T-cell (primary cell): ENCODE measurements at regions not wholly inside any gene's neighbourhood (a gene's known extent, or its start where the extent isn't known, plus 50 kb on each side); places are given as distances from the start of the nearest gene placed in this dataset.

Source experiments
- ATAC-seq, 4 experiments: fragments of 200-7000 bp in 3 of 4; fragments of 150-1000 bp in 1 of 4; cut with Tn5 transposase; replicated peaks in 1 of 4; 1 replicate in 3 of 4; 2 replicates in 1 of 4; pipeline ENCODE4 v1.10.0; 2021; ENCODE audit warnings: moderate library complexity in 3 of 4, mild to moderate bottlenecking in 2 of 4, moderate number of reproducible peaks in 1 of 4
- CTCF ChIA-PET, 2 donors: fragments of 300-600 bp; sonication (Branson Sonifier 250); formaldehyde crosslinking; loops; one replicate each; lab custom pipeline; 2022; ENCODE audit warnings: antibody characterized with exemption in 2 of 2; lab: Charles Lee
- POLR2A ChIA-PET, 2 donors: fragments of 300-600 bp; sonication (Branson Sonifier 250); formaldehyde crosslinking; loops; one replicate each; lab custom pipeline; 2022; ENCODE audit warnings: antibody characterized with exemption in 2 of 2; lab: Charles Lee
- DNase-seq, 35 experiments: peaks; one replicate each; pipeline versions ENCODE4 v3.0.0 to v3.0.0-alpha.2; 2013 to 2023
- H3K27ac ChIP-seq: one replicate; pipeline ENCODE4 v1.5.1; 2013; ENCODE audit warnings: low read length
- H3K27me3 ChIP-seq, 2 experiments: replicated peaks in 1 of 2; 1 replicate in 1 of 2; 2 replicates in 1 of 2; pipeline versions ENCODE4 v1.6.1 to v1.7.0; 2013; ENCODE audit warnings: low read length in 1 of 2, mixed read lengths in 1 of 2; ENCODE audit not compliant: control insufficient read depth in 2 of 2, insufficient read depth in 2 of 2; ENCODE audit errors: extremely low read depth in 1 of 2
- H3K36me3 ChIP-seq, 2 donors: 1 replicate in 1 of 2; 2 replicates in 1 of 2; pipeline versions ENCODE4 v1.6.1 to v1.7.0; 2013; ENCODE audit warnings: low read length in 1 of 2; ENCODE audit not compliant: control insufficient read depth in 2 of 2, insufficient read depth in 1 of 2; ENCODE audit errors: extremely low read depth in 1 of 2
- H3K4me1 ChIP-seq, 2 experiments: 1 replicate in 1 of 2; 2 replicates in 1 of 2; pipeline versions ENCODE4 v1.6.1 to v1.7.0; 2013; ENCODE audit warnings: low read length in 2 of 2, mixed read lengths in 1 of 2; ENCODE audit not compliant: insufficient read depth in 2 of 2, control insufficient read depth in 1 of 2; ENCODE audit errors: extremely low read depth in 1 of 2
- H3K4me3 ChIP-seq, 2 donors: 1 replicate in 1 of 2; 2 replicates in 1 of 2; pipeline versions ENCODE4 v1.5.1 to v1.7.0; 2013; ENCODE audit warnings: mild to moderate bottlenecking in 2 of 2, low read length in 1 of 2, moderate library complexity in 1 of 2; ENCODE audit not compliant: control insufficient read depth in 1 of 2; ENCODE audit errors: extremely low read depth in 1 of 2
- H3K9me3 ChIP-seq: 2 replicates; pipeline ENCODE4 v1.7.0; 2013
- H3K27ac Mint-ChIP-seq, 2 donors: one replicate each; pipeline ENCODE4 v1.8.0; 2020 to 2021; ENCODE audit warnings: mild to moderate bottlenecking in 2 of 2, mixed read lengths in 2 of 2
- H3K27me3 Mint-ChIP-seq, 2 donors: one replicate each; pipeline ENCODE4 v1.8.0; 2021 to 2022; ENCODE audit warnings: mixed read lengths in 2 of 2
- H3K36me3 Mint-ChIP-seq: one replicate; pipeline ENCODE4 v1.8.0; 2021; ENCODE audit warnings: mixed read lengths
- H3K4me1 Mint-ChIP-seq, 3 donors: one replicate each; pipeline ENCODE4 v1.8.0; 2020 to 2022; ENCODE audit warnings: mixed read lengths in 3 of 3, mild to moderate bottlenecking in 1 of 3
- H3K4me3 Mint-ChIP-seq, 3 donors: one replicate each; pipeline ENCODE4 v1.8.0; 2020 to 2022; ENCODE audit warnings: mild to moderate bottlenecking in 3 of 3, mixed read lengths in 3 of 3, moderate library complexity in 3 of 3
- H3K9me3 Mint-ChIP-seq, 3 donors: one replicate each; pipeline ENCODE4 v1.8.0; 2020 to 2022; ENCODE audit warnings: mixed read lengths in 3 of 3
- WGBS: methylation state at CpG from one replicate; pipeline ENCODE4 v1.1.5; 2013; ENCODE audit warnings: missing lambda C conversion rate; ENCODE audit not compliant: insufficient coverage; 5-methylcytosine and 5-hydroxymethylcytosine counted together

- Histone ChIP-seq H3K27ac (no peak overlapping the region), H3K4me3 (no peak overlapping the region), H3K4me1 (no peaks in the 10 kb centered on the region), H3K36me3 (no peaks in the 10 kb centered on the region), H3K27me3 (no peaks in the 10 kb centered on the region), H3K9me3 (no peaks in the 10 kb centered on the region)
- WGBS: 73% methylated on average over 3 of the region's 8 CpGs
- Mint-ChIP-seq H3K36me3 (no peaks in the 10 kb centered on the region), H3K4me1 (no peaks in the 10 kb centered on the region), H3K27ac (no peak overlapping the region), H3K4me3 (no peak overlapping the region), H3K9me3 (no peaks in the 10 kb centered on the region), H3K27me3 (peaks cover 2 to 11% of the 10 kb centered on the region in 2 donors)
- ChIA-PET CTCF (no interaction called here), POLR2A (no interaction called here)
- ATAC-seq (no peak), DNase-seq (no peak)
Observed at GRCh38 chr2:64400733-64401528, 53.0 kb upstream of the LGALSL start.

GRCh38 chr2:64401529-64401880 is 52.5 kb upstream of the LGALSL start:
- H3K36me3 ChIP-seq: no peaks in the 10 kb centered on the region
- Mint-ChIP-seq H3K36me3 (no peaks in the 10 kb centered on the region), H3K9me3 (no peaks in the 10 kb centered on the region), H3K4me3 (no peak overlapping the region), H3K27ac (no peak overlapping the region), H3K4me1 (no peaks in the 10 kb centered on the region), H3K27me3 (peaks cover 2 to 11% of the 10 kb centered on the region in 2 donors)
- 73% methylated on average over 1 of the region's 4 CpGs for WGBS
- no peaks in the 10 kb centered on the region for H3K9me3 ChIP-seq
- ChIA-PET CTCF (no interaction called here), POLR2A (no interaction called here)
- H3K4me1 ChIP-seq: no peaks in the 10 kb centered on the region
- H3K27me3 ChIP-seq: no peaks in the 10 kb centered on the region
- no peak overlapping the region for H3K27ac ChIP-seq
- DNase-seq (no peak), ATAC-seq (no peak)
- no peak overlapping the region for H3K4me3 ChIP-seq

GRCh38 chr2:64402876-64403275 is 51.1 kb upstream of the LGALSL start:
- H3K4me1 ChIP-seq: no peaks in the 10 kb centered on the region
- H3K4me1 Mint-ChIP-seq: no peaks in the 10 kb centered on the region
- no CpG with 5 or more reads among the region's 1 CpG for WGBS
- no peaks in the 10 kb centered on the region for H3K9me3 ChIP-seq
- no peaks in the 10 kb centered on the region for H3K36me3 ChIP-seq
- CTCF ChIA-PET: no interaction called here
- no peak for ATAC-seq
- H3K4me3 Mint-ChIP-seq: no peak overlapping the region
- H3K4me3 ChIP-seq: no peak overlapping the region
- no peak for DNase-seq
- H3K36me3 Mint-ChIP-seq: no peaks in the 10 kb centered on the region
- peaks cover 0 to 4% of the 10 kb centered on the region in 2 donors for H3K27me3 Mint-ChIP-seq
- H3K27ac Mint-ChIP-seq: no peak overlapping the region
- H3K9me3 Mint-ChIP-seq: no peaks in the 10 kb centered on the region
- no peaks in the 10 kb centered on the region for H3K27me3 ChIP-seq
- POLR2A ChIA-PET: interaction anchor here in 1 of 2 donors (0.6 kb wide), 1 partner anchor 73 kb away, joined by 8 read pairs; no protein-coding TSS in a partner anchor
- H3K27ac ChIP-seq: no peak overlapping the region

GRCh38 chr2:64403426-64403825 is 50.5 kb upstream of the LGALSL start:
- no peak overlapping the region for H3K4me3 ChIP-seq
- no peaks in the 10 kb centered on the region for H3K4me1 ChIP-seq
- H3K4me3 Mint-ChIP-seq: no peak overlapping the region
- H3K9me3 Mint-ChIP-seq: no peaks in the 10 kb centered on the region
- CTCF ChIA-PET: no interaction called here
- no peaks in the 10 kb centered on the region for H3K27me3 ChIP-seq
- no peaks in the 10 kb centered on the region for H3K4me1 Mint-ChIP-seq
- POLR2A ChIA-PET: interaction anchor here in 1 of 2 donors (0.6 kb wide), 1 partner anchor 70 kb away, joined by 3 read pairs; no protein-coding TSS in a partner anchor
- H3K36me3 ChIP-seq: no peaks in the 10 kb centered on the region
- no peaks in the 10 kb centered on the region for H3K9me3 ChIP-seq
- no peak for DNase-seq
- H3K27ac Mint-ChIP-seq: no peak overlapping the region
- no peak overlapping the region for H3K27ac ChIP-seq
- no CpG with 5 or more reads among the region's 8 CpGs for WGBS
- no peaks in the 10 kb centered on the region for H3K36me3 Mint-ChIP-seq
- ATAC-seq: no peak
- peaks cover 0 to 4% of the 10 kb centered on the region in 2 donors for H3K27me3 Mint-ChIP-seq

- POLR2A ChIA-PET: interaction anchor here in 1 of 2 donors (0.6 kb wide), 1 partner anchor 71 kb away, joined by 3 read pairs; no protein-coding TSS in a partner anchor
- Mint-ChIP-seq H3K27me3 (peaks cover 0 to 3% of the 10 kb centered on the region in 2 donors), H3K4me3 (no peak overlapping the region), H3K9me3 (no peaks in the 10 kb centered on the region), H3K4me1 (no peaks in the 10 kb centered on the region), H3K27ac (no peak overlapping the region), H3K36me3 (no peaks in the 10 kb centered on the region)
- no peak overlapping the region for H3K4me3 ChIP-seq
- WGBS: 20% methylated on average over 1 of the region's 9 CpGs
- no peak for ATAC-seq
- no peaks in the 10 kb centered on the region for H3K27me3 ChIP-seq
- no peaks in the 10 kb centered on the region for H3K4me1 ChIP-seq
- no peaks in the 10 kb centered on the region for H3K9me3 ChIP-seq
- no peaks in the 10 kb centered on the region for H3K36me3 ChIP-seq
- no peak for DNase-seq
- CTCF ChIA-PET: no interaction called here
- no peak overlapping the region for H3K27ac ChIP-seq
Observed at GRCh38 chr2:64404002-64404731, 49.8 kb upstream of the LGALSL start.
